Lung (tissue), 11 donors: ENCODE measurements at regions not wholly inside any gene's neighbourhood (a gene's known extent, or its start where the extent isn't known, plus 50 kb on each side); places are given as distances from the start of the nearest gene placed in this dataset.

ENCODE experiments used
- ATAC-seq: fragments of 200-7000 bp; cut with Tn5 transposase; one replicate; pipeline ENCODE4 v1.9.1; 2020; ENCODE audit warnings: moderate number of reproducible peaks; ENCODE audit not compliant: insufficient read depth, low FRiP score
- DNase-seq, 3 donors: peaks; one replicate each; pipeline ENCODE4 v3.0.0-alpha.2; 2013 to 2017
- H3K27ac ChIP-seq, 2 donors: one replicate each; pipeline ENCODE4 v1.5.1; 2013; ENCODE audit warnings: mild to moderate bottlenecking in 2 of 2, moderate library complexity in 2 of 2, control low read depth in 1 of 2, inconsistent platforms in 1 of 2, low read depth in 1 of 2, low read length in 1 of 2
- H3K27me3 ChIP-seq, 3 donors: one replicate each; pipeline ENCODE4 v1.5.1; 2013; ENCODE audit warnings: low read length in 2 of 3; ENCODE audit not compliant: control insufficient read depth in 3 of 3, insufficient read depth in 3 of 3
- H3K36me3 ChIP-seq, 4 donors: one replicate each; pipeline ENCODE4 v1.5.1; 2013; ENCODE audit warnings: low read length in 4 of 4, mild to moderate bottlenecking in 1 of 4, moderate library complexity in 1 of 4; ENCODE audit not compliant: control insufficient read depth in 4 of 4, insufficient read depth in 4 of 4
- H3K4me1 ChIP-seq, 5 donors: one replicate each; pipeline ENCODE4 v1.5.1; 2013; ENCODE audit warnings: low read length in 5 of 5, mild to moderate bottlenecking in 2 of 5, moderate library complexity in 1 of 5; ENCODE audit not compliant: control insufficient read depth in 5 of 5, insufficient read depth in 5 of 5
- H3K4me3 ChIP-seq: one replicate; pipeline ENCODE4 v1.5.1; 2013; ENCODE audit warnings: mild to moderate bottlenecking, control low read depth, moderate library complexity
- H3K9ac ChIP-seq, 2 donors: one replicate each; pipeline ENCODE4 v1.5.1; 2013; ENCODE audit warnings: low read length in 2 of 2, control low read depth in 1 of 2; ENCODE audit not compliant: insufficient read depth in 1 of 2
- H3K9me3 ChIP-seq, 4 donors: one replicate each; pipeline ENCODE4 v1.5.1; 2013; ENCODE audit warnings: low read length in 3 of 4, mild to moderate bottlenecking in 1 of 4, moderate library complexity in 1 of 4; ENCODE audit not compliant: control insufficient read depth in 4 of 4, insufficient read depth in 3 of 4
- WGBS, 2 donors: extraction: QIAGEN DNeasy Blood & Tissue Kit; methylation state at CpG; one replicate each; pipeline ENCODE4 v1.1.7; 2013; 5-methylcytosine and 5-hydroxymethylcytosine counted together
- TF ChIP-seq, protein P1 (sequence below): IDR thresholded peaks from 2 replicates; pipeline ENCODE4 v1.5.1; 2012; ENCODE audit warnings: mild to moderate bottlenecking; ENCODE audit errors: control extremely low read depth, extremely low read depth
- donor health status: control.
- donor health status: control.
- donor health status: Bipolar disorder and iron deficiency.
- donor health status: healthy.
- donor health status: DM: yes; HTN: yes; CAD: no.

DNA sequence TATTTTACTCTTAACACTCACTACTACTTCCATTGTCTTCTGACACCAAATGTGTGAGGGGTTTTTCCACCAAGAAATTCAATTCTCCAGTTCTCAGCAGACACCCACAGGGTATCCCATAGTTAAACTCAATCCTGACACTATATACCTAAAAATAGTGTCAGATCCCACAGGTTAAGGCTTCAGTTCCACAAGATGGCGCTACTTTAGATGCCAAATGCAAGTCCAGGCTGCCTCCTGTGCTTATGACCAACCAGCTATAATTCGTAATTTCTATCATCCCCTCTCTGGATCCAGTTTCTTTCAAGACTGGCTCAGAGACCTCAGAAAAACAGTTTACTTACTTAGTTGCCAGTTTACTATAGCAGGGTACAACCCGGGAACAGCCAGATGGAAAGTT lies 1146.2 kb upstream of the SPRY2 start:
- WGBS, 2 donors: 49 to 57% methylated on average over 3 of the region's 3 CpGs
- ATAC-seq: no peak

DNA sequence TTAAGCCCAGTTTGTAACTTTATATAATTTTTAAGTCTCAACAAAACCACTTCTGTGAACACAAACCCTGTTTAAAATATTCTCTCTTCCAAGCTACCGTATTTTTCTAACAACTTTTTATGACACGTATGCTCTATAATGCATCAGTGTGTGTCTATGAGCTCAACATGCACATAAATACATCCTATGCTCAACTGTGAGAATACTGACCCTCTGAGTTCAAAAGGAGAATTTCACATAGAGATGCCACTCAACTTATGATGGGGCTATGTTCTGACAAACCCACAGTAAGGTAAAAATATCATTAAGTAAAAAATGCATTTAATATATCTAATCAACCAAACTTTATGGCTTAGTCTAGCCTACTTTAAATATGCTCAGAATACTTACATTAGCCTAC lies 1139.7 kb upstream of the SPRY2 start:
- Histone ChIP-seq H3K9ac (no peak overlapping the region), H3K36me3 (no peaks in the 10 kb centered on the region), H3K27me3 (no peaks in the 10 kb centered on the region), H3K9me3 (no peaks in the 10 kb centered on the region), H3K4me1 (no peaks in the 10 kb centered on the region), H3K27ac (no peak overlapping the region), H3K4me3 (no peak overlapping the region)
- TF ChIP-seq, protein P1, sequence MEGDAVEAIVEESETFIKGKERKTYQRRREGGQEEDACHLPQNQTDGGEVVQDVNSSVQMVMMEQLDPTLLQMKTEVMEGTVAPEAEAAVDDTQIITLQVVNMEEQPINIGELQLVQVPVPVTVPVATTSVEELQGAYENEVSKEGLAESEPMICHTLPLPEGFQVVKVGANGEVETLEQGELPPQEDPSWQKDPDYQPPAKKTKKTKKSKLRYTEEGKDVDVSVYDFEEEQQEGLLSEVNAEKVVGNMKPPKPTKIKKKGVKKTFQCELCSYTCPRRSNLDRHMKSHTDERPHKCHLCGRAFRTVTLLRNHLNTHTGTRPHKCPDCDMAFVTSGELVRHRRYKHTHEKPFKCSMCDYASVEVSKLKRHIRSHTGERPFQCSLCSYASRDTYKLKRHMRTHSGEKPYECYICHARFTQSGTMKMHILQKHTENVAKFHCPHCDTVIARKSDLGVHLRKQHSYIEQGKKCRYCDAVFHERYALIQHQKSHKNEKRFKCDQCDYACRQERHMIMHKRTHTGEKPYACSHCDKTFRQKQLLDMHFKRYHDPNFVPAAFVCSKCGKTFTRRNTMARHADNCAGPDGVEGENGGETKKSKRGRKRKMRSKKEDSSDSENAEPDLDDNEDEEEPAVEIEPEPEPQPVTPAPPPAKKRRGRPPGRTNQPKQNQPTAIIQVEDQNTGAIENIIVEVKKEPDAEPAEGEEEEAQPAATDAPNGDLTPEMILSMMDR: no peak
- DNase-seq: peak in 1 of 3 donors; percentile 0
- no peak for ATAC-seq
- WGBS, 2 donors: 83 to 94% methylated on average over 2 of the region's 2 CpGs

More for the DNA sequence above, 1146.2 kb upstream of the SPRY2 start:
- TF ChIP-seq, protein P1: no peak
- no peaks in the 10 kb centered on the region for H3K27me3 ChIP-seq
- DNase-seq: peak in 1 of 3 donors; percentile 21
- H3K9ac ChIP-seq: no peak overlapping the region
- no peak overlapping the region for H3K4me3 ChIP-seq
- no peaks in the 10 kb centered on the region for H3K9me3 ChIP-seq
- H3K36me3 ChIP-seq: no peaks in the 10 kb centered on the region
- no peak overlapping the region for H3K27ac ChIP-seq
- no peaks in the 10 kb centered on the region for H3K4me1 ChIP-seq

DNA sequence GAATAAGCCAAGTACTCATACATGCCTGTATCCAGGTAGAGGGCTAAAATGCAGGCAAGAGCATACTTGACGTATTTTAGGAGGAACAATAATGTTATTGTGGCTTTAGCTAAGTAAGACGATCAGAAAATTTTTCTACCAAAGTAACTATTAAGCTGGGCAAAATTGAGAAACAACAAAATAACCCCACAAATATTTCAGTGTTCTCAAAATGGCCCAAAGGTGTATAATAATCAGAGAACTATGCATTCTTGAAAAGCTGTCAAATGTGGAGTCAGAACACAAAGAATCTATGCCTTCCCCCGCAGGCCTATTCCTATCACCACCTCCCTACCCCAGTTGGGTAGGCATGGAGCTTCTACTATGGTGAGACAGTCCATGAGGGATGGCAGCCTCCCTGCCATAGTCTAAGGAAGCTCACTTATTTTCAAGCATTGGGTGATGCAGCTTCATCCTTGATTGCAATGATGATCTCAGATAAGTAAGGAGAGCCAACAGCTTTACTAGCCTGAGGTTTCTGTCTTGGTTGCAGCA lies 1132.5 kb upstream of the SPRY2 start:
- Histone ChIP-seq H3K9ac (no peak overlapping the region), H3K4me3 (no peak overlapping the region), H3K27ac (no peak overlapping the region), H3K36me3 (no peaks in the 10 kb centered on the region), H3K27me3 (no peaks in the 10 kb centered on the region), H3K4me1 (no peaks in the 10 kb centered on the region), H3K9me3 (no peaks in the 10 kb centered on the region)
- no peak for DNase-seq
- ATAC-seq: no peak
- 85 to 89% methylated on average over 3 of the region's 3 CpGs for WGBS, 2 donors
- TF ChIP-seq, protein P1: no peak

DNA sequence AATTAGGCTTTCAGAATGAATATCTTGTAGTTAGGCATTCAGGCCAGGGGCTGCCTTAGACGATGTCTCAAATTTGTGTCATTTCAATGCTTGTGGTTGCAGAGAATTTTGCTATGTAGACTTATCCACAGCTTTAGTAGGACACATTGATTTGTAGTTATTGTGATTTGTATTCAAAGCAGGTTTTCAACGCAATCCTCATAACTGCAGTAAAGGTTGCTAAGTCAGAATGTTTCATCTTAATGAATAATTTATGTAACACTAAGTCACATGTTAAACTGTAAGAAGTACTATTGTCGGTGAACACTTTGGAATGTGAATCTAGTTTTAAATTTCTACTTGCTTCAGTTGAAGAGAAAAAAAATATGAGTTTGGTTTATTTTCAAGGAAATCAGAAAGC lies 1117.2 kb upstream of the SPRY2 start:
- H3K27ac ChIP-seq: no peak overlapping the region
- WGBS, 2 donors: 85 to 86% methylated on average over 3 of the region's 3 CpGs
- H3K4me3 ChIP-seq: no peak overlapping the region

More for the DNA sequence above, 1117.2 kb upstream of the SPRY2 start:
- Histone ChIP-seq H3K4me1 (no peaks in the 10 kb centered on the region), H3K9me3 (no peaks in the 10 kb centered on the region), H3K9ac (no peak overlapping the region), H3K36me3 (no peaks in the 10 kb centered on the region), H3K27me3 (no peaks in the 10 kb centered on the region)
- no peak for ATAC-seq
- DNase-seq: no peak
- TF ChIP-seq, protein P1: no peak
